Tibial nerve (tissue), 4 donors: ENCODE measurements at regions not wholly inside any gene's neighbourhood (a gene's known extent, or its start where the extent isn't known, plus 50 kb on each side); places are given as distances from the start of the nearest gene placed in this dataset.

Source experiments
- DNase-seq, 2 donors: peaks; one replicate each; pipeline ENCODE4 v3.0.0-alpha.2; 2019; ENCODE audit warnings: low spot score in 2 of 2
- H3K27ac ChIP-seq, 4 donors: fragments of 200-600 bp; sonication (generic) in 3 of 4; one replicate each; pipeline ENCODE4 v1.5.1; 2017 to 2019; ENCODE audit warnings: mild to moderate bottlenecking in 1 of 4
- H3K27me3 ChIP-seq, 2 donors: fragments of 200-600 bp; sonication (generic) in 1 of 2; one replicate each; pipeline versions ENCODE4 v1.5.1 to v1.6.0; 2017 to 2019
- H3K36me3 ChIP-seq, 3 donors: fragments of 200-600 bp; sonication (generic); one replicate each; pipeline ENCODE4 v1.5.1; 2018 to 2019
- H3K4me1 ChIP-seq, 4 donors: fragments of 200-600 bp; sonication (generic) in 3 of 4; one replicate each; pipeline ENCODE4 v1.5.1; 2017 to 2019
- H3K4me3 ChIP-seq, 4 donors: fragments of 200-600 bp; sonication (generic) in 3 of 4; one replicate each; pipeline ENCODE4 v1.5.1; 2017 to 2019; ENCODE audit warnings: mild to moderate bottlenecking in 1 of 4, moderate library complexity in 1 of 4
- H3K9me3 ChIP-seq, 4 donors: fragments of 200-600 bp; sonication (generic) in 3 of 4; one replicate each; pipeline ENCODE4 v1.5.1; 2017 to 2019
- CTCF ChIP-seq, 5 experiments: fragments of 200-600 bp in 3 of 5; fragments of 450-650 bp in 2 of 5; sonication (generic) in 3 of 5; IDR thresholded peaks; one replicate each; pipeline ENCODE4 v1.5.1; 2016 to 2019; ENCODE audit warnings: antibody characterized with exemption in 5 of 5, mild to moderate bottlenecking in 3 of 5, moderate library complexity in 2 of 5
- EP300 ChIP-seq, 2 donors: sonication (generic); formaldehyde crosslinking; IDR thresholded peaks; one replicate each; pipeline ENCODE4 v1.6.1; 2017; ENCODE audit warnings: antibody characterized with exemption in 2 of 2, mild to moderate bottlenecking in 1 of 2
- POLR2A ChIP-seq, 2 donors: fragments of 450-650 bp; IDR thresholded peaks; one replicate each; pipeline ENCODE4 v1.6.1; 2017; ENCODE audit warnings: antibody characterized with exemption in 2 of 2, mild to moderate bottlenecking in 2 of 2, moderate library complexity in 2 of 2
- WGBS, 2 donors: methylation state at CpG; one replicate each; pipeline ENCODE4 v1.1.5; 2018; 5-methylcytosine and 5-hydroxymethylcytosine counted together

GRCh38 chr22:27132400-27132799, 475.0 kb downstream of the MIAT start:
- Histone ChIP-seq H3K4me3 (no peak overlapping the region), H3K4me1 (peaks cover 0 to 26% (median 7%) of the 10 kb centered on the region in 4 donors), H3K27me3 (no peaks in the 10 kb centered on the region), H3K36me3 (no peaks in the 10 kb centered on the region), H3K27ac (no peak overlapping the region), H3K9me3 (peaks cover 0 to 15% (median 0%) of the 10 kb centered on the region in 4 donors)
- TF ChIP-seq CTCF (IDR thresholded peaks at IDR 0.05) (no peak), EP300 (IDR thresholded peaks at IDR 0.05) (no peak), POLR2A (IDR thresholded peaks at IDR 0.05) (no peak)
- no peak for DNase-seq
- 77 to 80% methylated on average over 3 of the region's 3 CpGs for WGBS, 2 donors

- H3K27me3 ChIP-seq = no peaks in the 10 kb centered on the region
- 45 to 54% methylated on average over 9 to 10 of the region's 10 CpGs for WGBS, 2 donors
- no peak for TF ChIP-seq CTCF (IDR thresholded peaks at IDR 0.05)
- no peak for TF ChIP-seq EP300 (IDR thresholded peaks at IDR 0.05)
- TF ChIP-seq POLR2A (IDR thresholded peaks at IDR 0.05) = no peak
- H3K36me3 ChIP-seq = no peaks in the 10 kb centered on the region
- no peak overlapping the region for H3K4me3 ChIP-seq
- peaks cover 0 to 26% (median 7%) of the 10 kb centered on the region in 4 donors for H3K4me1 ChIP-seq
- no peak overlapping the region for H3K27ac ChIP-seq
- DNase-seq = no peak
- peaks cover 0 to 15% (median 0%) of the 10 kb centered on the region in 4 donors for H3K9me3 ChIP-seq
Measured at GRCh38 chr22:27133019-27133431, 475.6 kb downstream of the MIAT start.

- peaks cover 0 to 26% (median 7%) of the 10 kb centered on the region in 4 donors for H3K4me1 ChIP-seq
- H3K36me3 ChIP-seq = no peaks in the 10 kb centered on the region
- H3K27ac ChIP-seq = peak overlapping the region in 2 of 4 donors; percentile 12 to 60
- WGBS, 2 donors = 39 to 43% methylated on average over 11 of the region's 11 CpGs
- H3K27me3 ChIP-seq = no peaks in the 10 kb centered on the region
- no peak overlapping the region for H3K4me3 ChIP-seq
- H3K9me3 ChIP-seq = peaks cover 0 to 15% (median 0%) of the 10 kb centered on the region in 4 donors
- DNase-seq = no peak
- TF ChIP-seq POLR2A (IDR thresholded peaks at IDR 0.05) (no peak), EP300 (IDR thresholded peaks at IDR 0.05) (no peak), CTCF (IDR thresholded peaks at IDR 0.05) (no peak)
Measured at GRCh38 chr22:27133681-27134314, 476.4 kb downstream of the MIAT start.

- H3K27me3 ChIP-seq = no peaks in the 10 kb centered on the region
- peaks cover 0 to 15% (median 0%) of the 10 kb centered on the region in 4 donors for H3K9me3 ChIP-seq
- peak overlapping the region in 2 of 4 donors; percentile 12 to 60 for H3K27ac ChIP-seq
- H3K4me1 ChIP-seq = peaks cover 0 to 26% (median 7%) of the 10 kb centered on the region in 4 donors
- 52 to 53% methylated on average over 4 of the region's 4 CpGs for WGBS, 2 donors
- peak in 1 of 2 donors; percentile 55 for DNase-seq
- no peak overlapping the region for H3K4me3 ChIP-seq
- no peaks in the 10 kb centered on the region for H3K36me3 ChIP-seq
- TF ChIP-seq EP300 (IDR thresholded peaks at IDR 0.05) = peak in 1 of 2 donors; percentile 20
- no peak for TF ChIP-seq CTCF (IDR thresholded peaks at IDR 0.05)
Measured at GRCh38 chr22:27134315-27134701, 476.9 kb downstream of the MIAT start.
